ENCODE measurements at regions not wholly inside any gene's neighbourhood (a gene's known extent, or its start where the extent isn't known, plus 50 kb on each side); places are given as distances from the start of the nearest gene placed in this dataset.

DNA sequence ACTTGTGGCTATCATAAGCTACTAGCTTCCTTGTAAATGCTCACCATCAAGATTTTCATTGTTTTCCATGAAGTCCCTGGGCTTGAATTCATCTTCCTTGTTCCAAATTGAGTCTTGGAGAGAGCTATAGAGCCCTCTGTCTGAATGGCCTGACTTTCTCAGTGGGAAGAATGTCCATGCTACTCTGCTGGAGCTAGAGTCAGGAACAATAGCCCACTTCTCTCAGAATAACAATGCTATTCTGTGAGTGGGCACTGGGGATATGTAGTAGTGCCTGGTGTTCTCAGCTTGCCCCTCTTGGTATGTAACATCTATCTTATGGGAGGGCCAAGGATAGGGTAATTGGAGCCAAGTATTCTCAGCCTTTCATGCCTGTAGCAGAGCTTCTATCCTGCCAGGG lies 127.6 kb upstream of the TRHDE start:
- no peaks in the 10 kb centered on the region for H3K4me1 ChIP-seq
- no peaks in the 10 kb centered on the region for H3K27me3 ChIP-seq
- no peak for DNase-seq (ENCODE audit: low spot score in 2 of 2)
- H3K27ac ChIP-seq, result no peak overlapping the region
- peaks cover 0 to 12% (median 0%) of the 10 kb centered on the region in 4 donors for H3K9me3 ChIP-seq
- no peaks in the 10 kb centered on the region for H3K36me3 ChIP-seq
- no peak overlapping the region for H3K4me3 ChIP-seq
- TF ChIP-seq POLR2A (IDR thresholded peaks at IDR 0.05), result no peak
- TF ChIP-seq CTCF (IDR thresholded peaks at IDR 0.05), result no peak
- no peak for TF ChIP-seq EP300 (IDR thresholded peaks at IDR 0.05)

- H3K27ac ChIP-seq, result no peak overlapping the region
- DNase-seq (ENCODE audit: low spot score in 2 of 2), result no peak
- WGBS, 2 donors, result 58 to 67% methylated on average over 12 of the region's 12 CpGs
- H3K36me3 ChIP-seq, result no peaks in the 10 kb centered on the region
- no peaks in the 10 kb centered on the region for H3K4me1 ChIP-seq
- no peak overlapping the region for H3K4me3 ChIP-seq
- TF ChIP-seq CTCF (IDR thresholded peaks at IDR 0.05) (no peak), POLR2A (IDR thresholded peaks at IDR 0.05) (no peak), EP300 (IDR thresholded peaks at IDR 0.05) (no peak)
- H3K27me3 ChIP-seq, result no peaks in the 10 kb centered on the region
- H3K9me3 ChIP-seq, result peaks cover 0 to 12% (median 0%) of the 10 kb centered on the region in 4 donors
Observed at GRCh38 chr12:72146495-72146894, 125.7 kb upstream of the TRHDE start.

DNA sequence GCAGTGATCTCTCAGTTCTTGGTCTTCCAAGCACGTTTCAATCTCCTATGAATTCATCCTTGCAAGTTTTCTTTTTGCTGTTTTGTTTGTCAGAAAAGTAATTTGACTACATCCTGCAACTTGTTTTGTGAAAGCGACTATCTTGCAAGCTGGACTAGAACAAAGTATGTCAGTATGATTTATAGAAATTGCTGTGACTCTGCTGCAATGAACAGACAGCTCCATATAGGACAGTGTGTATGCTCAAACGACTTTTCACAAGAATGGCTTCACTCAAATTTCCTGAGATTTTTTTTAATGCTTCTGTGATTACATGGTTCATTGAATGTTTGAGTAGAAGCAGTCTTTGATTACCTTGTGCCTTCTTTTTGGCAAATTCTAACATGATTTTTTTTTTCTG lies 123.5 kb upstream of the TRHDE start:
- Histone ChIP-seq H3K4me1 (no peaks in the 10 kb centered on the region), H3K4me3 (no peak overlapping the region), H3K27ac (no peak overlapping the region), H3K9me3 (no peaks in the 10 kb centered on the region), H3K27me3 (no peaks in the 10 kb centered on the region), H3K36me3 (no peaks in the 10 kb centered on the region)
- 33 to 37% methylated on average over 3 of the region's 3 CpGs for WGBS, 2 donors
- DNase-seq (ENCODE audit: low spot score in 2 of 2), result no peak
- TF ChIP-seq EP300 (IDR thresholded peaks at IDR 0.05) (no peak), CTCF (IDR thresholded peaks at IDR 0.05) (no peak), POLR2A (IDR thresholded peaks at IDR 0.05) (no peak)

DNA sequence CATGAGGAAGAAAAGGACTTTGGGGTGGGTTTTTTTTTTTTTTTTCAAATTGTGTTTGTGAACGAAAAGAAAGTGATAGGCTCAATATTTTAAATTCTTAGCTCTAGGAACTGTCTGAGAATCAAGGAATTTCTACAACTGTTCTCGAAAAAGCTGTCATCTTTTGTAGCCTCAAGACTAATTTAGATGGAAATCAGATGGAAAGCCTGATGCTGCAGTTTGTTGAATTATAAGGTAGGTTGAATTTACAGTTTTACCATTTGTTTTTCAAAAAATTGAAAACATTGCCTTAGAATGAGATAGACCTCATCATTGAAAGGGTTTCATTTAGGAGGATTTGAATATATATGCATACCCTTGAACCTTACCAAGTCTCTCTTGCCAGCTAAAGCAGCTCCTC lies 109.3 kb upstream of the TRHDE start:
- TF ChIP-seq EP300 (IDR thresholded peaks at IDR 0.05) (no peak), POLR2A (IDR thresholded peaks at IDR 0.05) (no peak), CTCF (IDR thresholded peaks at IDR 0.05) (no peak)
- no peaks in the 10 kb centered on the region for H3K36me3 ChIP-seq
- 79 to 86% methylated on average over 2 of the region's 2 CpGs for WGBS, 2 donors
- H3K27me3 ChIP-seq, result no peaks in the 10 kb centered on the region
- H3K27ac ChIP-seq, result no peak overlapping the region
- no peaks in the 10 kb centered on the region for H3K4me1 ChIP-seq
- no peak overlapping the region for H3K4me3 ChIP-seq
- DNase-seq (ENCODE audit: low spot score in 2 of 2), result no peak
- no peaks in the 10 kb centered on the region for H3K9me3 ChIP-seq

DNA sequence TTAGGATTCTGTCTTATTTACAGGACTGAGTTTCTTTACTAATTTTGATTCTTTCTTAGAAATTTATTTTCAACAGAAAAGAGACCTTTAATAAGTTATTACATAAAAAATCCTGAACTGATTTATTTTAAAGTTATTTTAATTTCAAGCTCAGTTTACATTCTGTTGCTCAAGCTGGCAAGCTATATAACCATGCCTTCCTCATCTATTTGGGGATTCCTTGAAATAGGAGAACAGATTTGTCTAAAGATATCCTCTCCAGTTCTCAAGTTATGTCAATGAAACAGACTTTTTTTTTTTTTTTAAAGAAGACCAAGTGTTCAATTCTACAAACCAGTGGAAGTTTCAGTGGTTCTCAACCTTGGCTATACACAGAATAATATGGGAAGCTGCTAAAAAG lies 103.3 kb upstream of the TRHDE start:
- no peaks in the 10 kb centered on the region for H3K4me1 ChIP-seq
- H3K9me3 ChIP-seq, result no peaks in the 10 kb centered on the region
- H3K27ac ChIP-seq, result no peak overlapping the region
- no peaks in the 10 kb centered on the region for H3K27me3 ChIP-seq
- no peak for DNase-seq (ENCODE audit: low spot score in 2 of 2)
- no peaks in the 10 kb centered on the region for H3K36me3 ChIP-seq
- TF ChIP-seq EP300 (IDR thresholded peaks at IDR 0.05), result no peak
- TF ChIP-seq POLR2A (IDR thresholded peaks at IDR 0.05), result no peak
- no peak for TF ChIP-seq CTCF (IDR thresholded peaks at IDR 0.05)
- H3K4me3 ChIP-seq, result no peak overlapping the region

Data from tibial nerve (tissue), 4 donors.